ENCODE measurements at regions not wholly inside any gene's neighbourhood (a gene's known extent, or its start where the extent isn't known, plus 50 kb on each side); places are given as distances from the start of the nearest gene placed in this dataset.
"Not testable (repeated sequence)": the region's sequence is repeated elsewhere in the genome, so short reads cannot be mapped to it uniquely, and the experiment has no call there.

DNA sequence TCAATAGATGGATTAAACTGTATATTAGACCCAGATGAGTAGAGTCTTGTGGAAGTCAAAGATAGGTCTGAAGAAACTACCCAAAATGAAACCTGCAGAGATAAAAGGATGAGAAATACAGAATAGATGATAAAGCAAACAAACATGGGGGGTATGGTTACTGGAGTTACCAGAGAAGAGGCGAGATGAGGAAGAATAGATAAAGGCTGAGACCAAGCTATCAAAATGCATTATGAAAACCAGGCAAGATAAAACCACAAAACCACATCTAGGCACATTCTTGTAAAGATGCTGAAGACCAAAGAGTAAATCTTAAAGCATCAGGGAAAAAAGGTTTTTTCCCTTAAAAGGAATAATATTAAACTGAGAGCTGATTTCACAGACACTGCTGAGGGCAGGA lies 271.8 kb upstream of the NBPF12 start:
- TF ChIP-seq RXRA (IDR thresholded peaks at IDR 0.05; ENCODE audit: borderline replicate concordance, low read depth); CTCF (IDR thresholded peaks at IDR 0.05); YY1 (IDR thresholded peaks at IDR 0.05; ENCODE audit: low read depth); NFIC (IDR thresholded peaks at IDR 0.05; ENCODE audit: borderline replicate concordance); RCOR1 (IDR thresholded peaks at IDR 0.05; ENCODE audit: low read length); EZH2phosphoT487 (IDR thresholded peaks at IDR 0.05; ENCODE audit: borderline replicate concordance, low read depth); RFX5 (IDR thresholded peaks at IDR 0.05; ENCODE audit: low read length); NRF1 (IDR thresholded peaks at IDR 0.05; ENCODE audit: low read depth, low read length): not testable (repeated sequence)

All from SK-N-SH (cell line).